Nephron (organoid): ENCODE measurements at regions not wholly inside any gene's neighbourhood (a gene's known extent, or its start where the extent isn't known, plus 50 kb on each side); places are given as distances from the start of the nearest gene placed in this dataset.
"Not testable (repeated sequence)": the region's sequence is repeated elsewhere in the genome, so short reads cannot be mapped to it uniquely, and the experiment has no call there.

Experiments used
- H3K27ac Mint-ChIP-seq, 3 experiments: 2 replicates each; pipeline ENCODE4 v1.8.0; 2020; ENCODE audit warnings: mixed read lengths in 3 of 3, mild to moderate bottlenecking in 2 of 3, moderate library complexity in 1 of 3
- H3K27me3 Mint-ChIP-seq: 2 replicates; pipeline ENCODE4 v1.8.0; 2021; ENCODE audit warnings: low read depth, mild to moderate bottlenecking, moderate library complexity, mixed read lengths
- H3K36me3 Mint-ChIP-seq: 2 replicates; pipeline ENCODE4 v1.8.0; 2020; ENCODE audit warnings: low read depth, mixed read lengths
- H3K4me1 Mint-ChIP-seq: 2 replicates; pipeline ENCODE4 v1.8.0; 2020; ENCODE audit warnings: mixed read lengths
- H3K4me3 Mint-ChIP-seq, 3 experiments: 2 replicates each; pipeline ENCODE4 v1.8.0; 2020; ENCODE audit warnings: mild to moderate bottlenecking in 3 of 3, mixed read lengths in 3 of 3, moderate library complexity in 2 of 3
- H3K9me3 Mint-ChIP-seq: 2 replicates; pipeline ENCODE4 v1.8.0; 2020; ENCODE audit warnings: mixed read lengths
- TF ChIP-seq, protein P1 (sequence below), 3 experiments: fragments of 200-600 bp; sonication (generic); IDR thresholded peaks; one replicate each; pipeline ENCODE4 v1.5.0; 2021; ENCODE audit warnings: antibody characterized with exemption in 3 of 3; ENCODE audit not compliant: unreplicated experiment in 3 of 3

DNA sequence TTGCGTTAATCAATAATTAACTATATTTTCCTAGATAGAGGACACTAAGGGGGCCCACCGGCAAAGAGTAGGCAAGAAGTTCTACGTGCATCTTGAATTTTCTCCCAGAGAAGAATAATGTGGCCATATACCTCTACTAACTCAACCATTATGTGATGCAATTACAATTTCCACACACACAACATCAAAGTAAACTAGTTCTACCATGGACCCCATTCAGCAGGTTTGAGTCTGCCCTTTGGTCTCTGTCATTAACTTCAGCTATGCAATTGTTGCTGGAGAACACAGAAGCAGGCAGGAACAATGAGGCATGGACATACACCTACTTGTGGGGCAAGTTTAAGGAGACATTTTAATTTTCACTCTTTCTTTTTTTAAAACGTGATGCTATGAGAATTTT, 705.9 kb downstream of the PDCD6IP start:
- Mint-ChIP-seq H3K27me3 (no peaks in the 10 kb centered on the region), H3K27ac (no peak overlapping the region), H3K4me3 (no peak overlapping the region), H3K9me3 (no peaks in the 10 kb centered on the region), H3K36me3 (no peaks in the 10 kb centered on the region), H3K4me1 (peaks cover 5% of the 10 kb centered on the region)
- TF ChIP-seq, protein P1, sequence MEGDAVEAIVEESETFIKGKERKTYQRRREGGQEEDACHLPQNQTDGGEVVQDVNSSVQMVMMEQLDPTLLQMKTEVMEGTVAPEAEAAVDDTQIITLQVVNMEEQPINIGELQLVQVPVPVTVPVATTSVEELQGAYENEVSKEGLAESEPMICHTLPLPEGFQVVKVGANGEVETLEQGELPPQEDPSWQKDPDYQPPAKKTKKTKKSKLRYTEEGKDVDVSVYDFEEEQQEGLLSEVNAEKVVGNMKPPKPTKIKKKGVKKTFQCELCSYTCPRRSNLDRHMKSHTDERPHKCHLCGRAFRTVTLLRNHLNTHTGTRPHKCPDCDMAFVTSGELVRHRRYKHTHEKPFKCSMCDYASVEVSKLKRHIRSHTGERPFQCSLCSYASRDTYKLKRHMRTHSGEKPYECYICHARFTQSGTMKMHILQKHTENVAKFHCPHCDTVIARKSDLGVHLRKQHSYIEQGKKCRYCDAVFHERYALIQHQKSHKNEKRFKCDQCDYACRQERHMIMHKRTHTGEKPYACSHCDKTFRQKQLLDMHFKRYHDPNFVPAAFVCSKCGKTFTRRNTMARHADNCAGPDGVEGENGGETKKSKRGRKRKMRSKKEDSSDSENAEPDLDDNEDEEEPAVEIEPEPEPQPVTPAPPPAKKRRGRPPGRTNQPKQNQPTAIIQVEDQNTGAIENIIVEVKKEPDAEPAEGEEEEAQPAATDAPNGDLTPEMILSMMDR (IDR thresholded peaks at IDR 0.05; ENCODE audit: unreplicated experiment in 3 of 3): no peak

DNA sequence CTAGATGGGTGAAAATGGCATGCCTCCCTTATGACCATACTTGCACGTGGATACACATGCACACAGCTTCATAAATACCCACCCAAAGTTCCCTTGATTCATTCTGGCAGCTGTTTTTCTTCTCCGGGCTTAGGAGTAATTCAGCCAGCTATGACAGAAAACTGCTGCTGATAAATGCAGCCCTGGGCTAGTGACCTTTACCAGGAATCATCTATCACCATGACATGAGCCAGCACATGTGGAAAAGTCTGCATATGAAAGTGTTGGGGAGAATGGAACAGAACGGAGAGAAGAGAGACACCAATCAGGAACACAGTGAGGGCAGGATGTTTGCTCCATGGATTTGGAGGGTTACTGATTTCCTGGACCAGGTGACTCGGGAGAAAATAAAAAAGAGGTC, 706.3 kb downstream of the PDCD6IP start:
- peak overlapping the region in 1 of 3 experiments; percentile 22 for H3K27ac Mint-ChIP-seq
- no peak overlapping the region for H3K4me3 Mint-ChIP-seq

DNA sequence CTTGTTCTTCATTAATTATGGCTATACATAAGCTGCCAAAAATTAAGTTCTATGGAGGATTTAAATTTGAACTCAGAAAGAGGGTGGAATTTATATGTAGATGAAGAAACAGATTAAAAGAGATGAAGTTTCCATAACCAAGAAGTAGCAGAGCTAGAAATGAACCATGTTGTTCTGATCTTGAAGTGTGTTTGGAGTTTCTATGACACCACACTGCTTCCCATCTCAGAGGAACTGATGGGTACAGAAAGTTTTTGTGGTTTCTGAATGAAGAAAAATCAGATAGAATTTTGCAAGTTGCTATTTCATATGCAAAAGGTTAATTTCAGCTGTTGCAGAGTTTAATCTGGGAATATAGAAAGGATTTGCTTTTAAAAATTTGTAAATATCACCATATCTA, 710.3 kb downstream of the PDCD6IP start:
- peaks cover 5% of the 10 kb centered on the region for H3K4me1 Mint-ChIP-seq
- H3K27me3 Mint-ChIP-seq: no peaks in the 10 kb centered on the region
- no peak overlapping the region for H3K4me3 Mint-ChIP-seq
- no peaks in the 10 kb centered on the region for H3K9me3 Mint-ChIP-seq
- H3K36me3 Mint-ChIP-seq: no peaks in the 10 kb centered on the region
- TF ChIP-seq, protein P1 (IDR thresholded peaks at IDR 0.05; ENCODE audit: unreplicated experiment in 3 of 3): no peak
- no peak overlapping the region for H3K27ac Mint-ChIP-seq

More for the DNA sequence above, 706.3 kb downstream of the PDCD6IP start:
- Mint-ChIP-seq H3K9me3 (no peaks in the 10 kb centered on the region), H3K36me3 (no peaks in the 10 kb centered on the region), H3K4me1 (peaks cover 5% of the 10 kb centered on the region), H3K27me3 (no peaks in the 10 kb centered on the region)
- TF ChIP-seq, protein P1 (IDR thresholded peaks at IDR 0.05; ENCODE audit: unreplicated experiment in 3 of 3): no peak

DNA sequence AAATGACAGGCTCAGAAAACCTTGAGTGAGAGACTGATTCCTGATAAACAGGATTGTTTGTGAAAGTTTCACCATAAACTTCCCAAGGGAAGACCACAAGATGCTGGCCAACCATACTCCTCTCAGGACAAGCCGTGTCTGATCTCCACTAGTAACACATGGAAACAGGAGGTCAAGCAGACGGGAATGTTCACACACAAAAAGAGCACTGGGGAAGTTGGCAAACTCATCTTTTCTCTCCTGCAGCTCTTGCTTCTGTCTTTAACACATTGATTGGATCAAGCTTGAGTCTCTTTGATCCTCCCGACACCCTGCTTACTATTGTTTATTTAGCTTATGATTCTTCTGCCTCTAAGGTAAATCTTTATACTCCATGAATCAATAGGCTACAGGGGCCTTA, 713.5 kb downstream of the PDCD6IP start:
- no peaks in the 10 kb centered on the region for H3K36me3 Mint-ChIP-seq
- H3K27me3 Mint-ChIP-seq: no peaks in the 10 kb centered on the region
- H3K27ac Mint-ChIP-seq: no peak overlapping the region
- H3K4me3 Mint-ChIP-seq: no peak overlapping the region
- H3K4me1 Mint-ChIP-seq: no peaks in the 10 kb centered on the region
- H3K9me3 Mint-ChIP-seq: no peaks in the 10 kb centered on the region
- TF ChIP-seq, protein P1 (IDR thresholded peaks at IDR 0.05; ENCODE audit: unreplicated experiment in 3 of 3): no peak

DNA sequence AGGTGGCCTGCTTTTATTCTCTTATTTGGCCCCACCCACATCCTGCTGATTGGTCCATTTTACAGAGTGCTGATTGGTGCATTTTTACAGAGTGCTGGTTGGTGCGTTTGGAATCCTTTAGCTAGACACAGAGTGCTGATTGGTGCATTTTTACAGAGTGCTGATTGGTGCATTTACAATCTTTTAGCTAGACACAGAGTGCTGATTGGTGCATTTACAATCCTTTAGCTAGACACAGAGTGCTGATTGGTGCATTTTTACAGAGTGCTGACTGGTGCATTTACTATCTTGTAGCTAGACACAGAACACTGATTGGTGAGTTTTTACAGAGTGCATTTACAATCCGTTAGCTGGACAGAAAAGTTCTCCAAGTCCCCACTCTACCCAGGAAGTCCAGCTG, 720.6 kb downstream of the PDCD6IP start:
- H3K27ac Mint-ChIP-seq, H3K4me1 Mint-ChIP-seq, H3K4me3 Mint-ChIP-seq, H3K36me3 Mint-ChIP-seq, H3K27me3 Mint-ChIP-seq: not testable (repeated sequence)
- peaks cover 18% of the 10 kb centered on the region for H3K9me3 Mint-ChIP-seq

DNA sequence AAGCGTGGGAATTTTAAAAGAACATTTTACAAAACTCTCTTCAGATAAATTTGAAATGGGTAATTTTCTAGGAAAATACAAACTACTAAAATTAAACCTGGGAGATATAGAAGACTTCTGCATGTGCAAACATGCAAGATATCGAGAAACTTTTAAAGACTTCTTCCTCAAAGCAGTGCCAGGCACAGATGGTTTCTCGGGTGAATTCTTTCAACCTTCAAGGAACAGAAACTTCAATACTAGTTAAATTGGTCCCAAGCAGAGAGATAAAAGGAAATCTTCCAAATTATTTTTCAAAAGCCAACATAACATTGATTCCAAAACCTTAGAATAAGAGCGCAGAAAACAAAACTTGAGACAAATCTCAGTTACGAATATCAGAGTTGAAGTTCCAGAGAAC, 732.7 kb downstream of the PDCD6IP start:
- H3K27me3 Mint-ChIP-seq: no peaks in the 10 kb centered on the region
- peaks cover 5% of the 10 kb centered on the region for H3K4me1 Mint-ChIP-seq
- H3K36me3 Mint-ChIP-seq: no peaks in the 10 kb centered on the region
- H3K4me3 Mint-ChIP-seq: no peak overlapping the region
- TF ChIP-seq, protein P1 (IDR thresholded peaks at IDR 0.05; ENCODE audit: unreplicated experiment in 3 of 3): no peak
- H3K27ac Mint-ChIP-seq: no peak overlapping the region
- H3K9me3 Mint-ChIP-seq: peaks cover 2% of the 10 kb centered on the region
